ENCODE measurements at regions not wholly inside any gene's neighbourhood (a gene's known extent, or its start where the extent isn't known, plus 50 kb on each side); places are given as distances from the start of the nearest gene placed in this dataset.

DNA sequence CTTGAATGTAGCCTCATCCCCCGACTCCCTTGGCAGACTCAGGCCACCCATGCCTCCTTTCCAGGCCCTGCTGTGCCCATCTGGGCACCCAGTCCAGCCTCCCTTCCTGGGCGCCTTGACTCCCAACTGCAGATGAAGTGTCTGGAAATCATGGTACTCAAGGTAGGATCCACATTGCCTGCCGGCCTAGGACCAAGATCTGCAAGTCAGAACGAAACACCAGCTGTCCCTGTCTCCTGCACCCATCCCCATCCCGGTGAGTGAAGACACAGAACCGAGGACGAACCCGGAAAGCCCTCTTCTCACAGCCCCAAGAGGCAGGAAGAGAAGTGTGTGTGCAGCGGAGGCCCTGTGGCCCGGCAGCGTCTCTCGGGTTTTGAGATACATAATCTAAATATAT is 205.1 kb downstream of the EMX2 start:
- Histone ChIP-seq H3K9me3 (ENCODE audit: control insufficient read depth, low read length) (no peaks in the 10 kb centered on the region), H3K36me3 (ENCODE audit: control insufficient read depth, insufficient read depth, low read length) (no peaks in the 10 kb centered on the region), H3K4me3 (ENCODE audit: extremely low read depth, insufficient read depth, low read length, poor library complexity, severe bottlenecking) (no peak overlapping the region), H3K27ac (ENCODE audit: low read depth, low read length, severe bottlenecking) (no peak overlapping the region), H3K4me1 (ENCODE audit: control insufficient read depth, insufficient read depth, low read length, poor library complexity, severe bottlenecking) (no peaks in the 10 kb centered on the region)
- 90 to 94% methylated on average over 4 of the region's 12 CpGs for WGBS, 2 experiments (ENCODE audit: insufficient coverage in 2 of 2)

DNA sequence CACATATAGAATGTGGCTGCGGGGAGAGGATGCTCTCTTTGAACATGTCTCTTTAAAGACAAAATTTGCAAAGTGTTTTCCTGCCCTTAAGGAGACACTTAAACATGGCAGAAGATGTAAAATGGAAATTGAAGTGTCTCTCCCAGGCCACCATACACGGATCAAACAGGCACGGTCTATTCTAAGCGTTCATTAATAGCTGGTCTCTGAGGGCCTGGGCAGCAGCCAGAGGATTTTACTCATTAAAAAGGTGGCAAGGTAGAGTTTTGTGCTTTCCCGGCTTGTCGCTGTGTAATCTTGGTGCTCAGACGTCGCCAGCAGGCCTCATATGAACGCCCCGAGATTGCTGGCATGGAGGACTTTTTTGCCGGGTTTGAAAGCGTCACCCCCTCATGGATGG is 205.5 kb downstream of the EMX2 start:
- Histone ChIP-seq H3K36me3 (ENCODE audit: control insufficient read depth, insufficient read depth, low read length) (no peaks in the 10 kb centered on the region), H3K4me3 (ENCODE audit: extremely low read depth, insufficient read depth, low read length, poor library complexity, severe bottlenecking) (no peak overlapping the region)
- 87 to 88% methylated on average over 11 to 12 of the region's 12 CpGs for WGBS, 2 experiments (ENCODE audit: insufficient coverage in 2 of 2)

DNA sequence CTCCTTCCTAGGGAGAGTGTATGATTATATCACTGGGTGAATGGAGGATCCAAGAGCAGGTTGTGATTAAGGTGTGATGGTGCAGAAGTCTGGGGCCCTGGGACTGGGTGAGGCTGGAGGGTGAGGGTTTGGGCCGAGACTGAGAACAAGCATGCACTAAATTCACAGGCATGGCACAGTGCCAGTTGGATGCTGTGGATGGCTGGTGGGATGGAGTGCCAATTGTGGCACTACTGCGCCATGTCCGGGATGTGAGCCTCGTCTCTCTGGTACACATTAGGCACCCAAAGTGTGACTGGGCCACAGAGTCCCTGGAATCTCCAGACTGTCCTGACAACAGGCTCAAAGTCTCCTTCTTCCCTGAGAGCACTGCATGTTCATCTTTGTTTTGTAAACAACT is 208.1 kb downstream of the EMX2 start:
- Histone ChIP-seq H3K36me3 (ENCODE audit: control insufficient read depth, insufficient read depth, low read length) (no peaks in the 10 kb centered on the region), H3K4me1 (ENCODE audit: control insufficient read depth, insufficient read depth, low read length, poor library complexity, severe bottlenecking) (no peaks in the 10 kb centered on the region), H3K4me3 (ENCODE audit: extremely low read depth, insufficient read depth, low read length, poor library complexity, severe bottlenecking) (no peak overlapping the region), H3K9me3 (ENCODE audit: control insufficient read depth, low read length) (no peaks in the 10 kb centered on the region), H3K27ac (ENCODE audit: low read depth, low read length, severe bottlenecking) (no peak overlapping the region)
- 90 to 97% methylated on average over 3 to 4 of the region's 4 CpGs for WGBS, 2 experiments (ENCODE audit: insufficient coverage in 2 of 2)

More for the DNA sequence above, 205.5 kb downstream of the EMX2 start:
- no peaks in the 10 kb centered on the region for H3K4me1 ChIP-seq (ENCODE audit: control insufficient read depth, insufficient read depth, low read length, poor library complexity, severe bottlenecking)
- H3K27ac ChIP-seq (ENCODE audit: low read depth, low read length, severe bottlenecking) = no peak overlapping the region
- no peaks in the 10 kb centered on the region for H3K9me3 ChIP-seq (ENCODE audit: control insufficient read depth, low read length)

DNA sequence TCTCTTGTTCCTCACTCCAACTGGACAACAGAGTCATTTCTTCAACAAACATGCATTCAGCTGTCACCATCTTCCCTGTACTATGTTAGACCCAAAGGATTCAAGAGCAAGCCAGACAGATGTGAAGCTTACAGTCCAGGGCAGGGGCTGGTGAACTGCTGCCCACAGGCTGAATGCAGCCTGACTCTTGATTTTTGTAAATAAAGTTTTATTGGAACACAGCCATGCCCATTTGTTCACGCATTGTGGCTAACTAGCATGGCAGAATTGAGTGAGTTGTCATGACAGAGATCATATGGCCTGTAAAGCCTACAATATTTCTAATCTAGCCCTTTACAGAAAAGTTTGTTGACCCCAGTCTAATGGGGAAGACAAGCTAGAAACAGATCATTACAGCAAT is 208.7 kb downstream of the EMX2 start:
- H3K4me3 ChIP-seq (ENCODE audit: extremely low read depth, insufficient read depth, low read length, poor library complexity, severe bottlenecking) = no peak overlapping the region
- H3K27ac ChIP-seq (ENCODE audit: low read depth, low read length, severe bottlenecking) = no peak overlapping the region
- H3K4me1 ChIP-seq (ENCODE audit: control insufficient read depth, insufficient read depth, low read length, poor library complexity, severe bottlenecking) = no peaks in the 10 kb centered on the region
- WGBS, 2 experiments (ENCODE audit: insufficient coverage in 2 of 2) = 80 to 86% methylated on average over 1 of the region's 1 CpG
- H3K9me3 ChIP-seq (ENCODE audit: control insufficient read depth, low read length) = no peaks in the 10 kb centered on the region
- no peaks in the 10 kb centered on the region for H3K36me3 ChIP-seq (ENCODE audit: control insufficient read depth, insufficient read depth, low read length)

DNA sequence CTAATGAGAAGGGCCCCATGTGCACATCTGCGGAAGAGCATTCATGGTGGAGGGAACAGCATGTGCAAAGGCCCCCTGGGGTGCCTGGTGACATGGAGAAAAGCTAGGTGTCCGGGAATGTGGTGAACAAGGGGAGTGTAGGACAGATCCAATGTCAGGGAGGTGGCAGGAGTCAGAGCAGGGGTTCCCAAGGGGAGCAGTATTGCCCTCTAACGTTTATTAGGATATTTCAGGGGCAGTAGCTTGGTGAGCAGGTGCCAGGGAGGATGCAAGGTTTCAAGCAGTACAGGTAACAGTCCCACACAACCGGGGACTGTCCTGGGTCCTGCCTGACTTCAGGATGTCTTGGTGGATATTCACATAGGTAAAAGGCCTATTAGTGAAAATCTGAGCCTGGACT is 209.6 kb downstream of the EMX2 start:
- Histone ChIP-seq H3K9me3 (ENCODE audit: control insufficient read depth, low read length) (no peaks in the 10 kb centered on the region), H3K4me3 (ENCODE audit: extremely low read depth, insufficient read depth, low read length, poor library complexity, severe bottlenecking) (no peak overlapping the region), H3K4me1 (ENCODE audit: control insufficient read depth, insufficient read depth, low read length, poor library complexity, severe bottlenecking) (no peaks in the 10 kb centered on the region), H3K27ac (ENCODE audit: low read depth, low read length, severe bottlenecking) (no peak overlapping the region), H3K36me3 (ENCODE audit: control insufficient read depth, insufficient read depth, low read length) (no peaks in the 10 kb centered on the region)
- WGBS, 2 experiments (ENCODE audit: insufficient coverage in 2 of 2) = 73 to 92% methylated on average over 3 to 4 of the region's 4 CpGs

DNA sequence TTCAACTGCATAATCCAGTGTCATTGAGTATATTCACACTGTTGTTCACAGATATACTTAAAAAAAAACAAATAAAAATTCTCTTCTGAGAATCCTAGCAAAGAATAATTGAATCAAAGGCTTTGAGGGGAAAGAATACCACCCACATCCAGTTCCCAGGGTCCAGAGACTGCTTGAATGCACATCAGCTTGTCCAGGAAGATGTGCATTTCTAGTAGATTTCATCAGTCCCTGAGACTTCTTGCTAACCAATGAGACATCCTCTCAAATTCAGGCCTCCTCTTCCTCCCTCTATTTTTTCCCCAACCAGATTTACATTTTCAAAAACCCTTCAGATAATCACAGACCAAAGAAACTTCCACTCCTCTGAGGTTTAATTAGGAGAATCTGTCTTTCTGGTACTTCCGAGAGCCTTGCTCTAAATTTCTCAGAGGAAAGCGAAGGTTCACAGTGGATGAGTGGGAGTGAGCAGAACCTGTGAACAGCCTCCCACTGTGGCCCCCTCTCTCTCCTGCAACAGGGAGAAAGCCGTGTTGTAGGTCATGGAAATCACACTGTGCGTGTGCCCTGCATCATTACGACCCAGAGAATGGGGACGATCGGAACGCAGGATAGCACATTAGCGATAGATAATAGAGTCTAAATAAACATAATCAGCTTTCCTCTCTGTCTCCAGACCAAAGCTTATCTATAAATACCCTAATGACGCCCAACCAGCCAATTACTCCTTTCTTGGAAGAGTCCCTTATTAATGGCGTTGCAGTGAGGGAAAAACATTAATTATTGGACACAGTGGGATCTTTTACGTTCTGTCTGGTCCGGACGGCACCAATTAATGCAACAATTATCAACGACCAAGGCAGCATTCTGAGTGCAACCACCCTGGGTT is 212.5 kb downstream of the EMX2 start:
- WGBS, 2 experiments (ENCODE audit: insufficient coverage in 2 of 2) = 95 to 98% methylated on average over 4 to 11 of the region's 15 CpGs
- no peak overlapping the region for H3K4me3 ChIP-seq (ENCODE audit: extremely low read depth, insufficient read depth, low read length, poor library complexity, severe bottlenecking)

DNA sequence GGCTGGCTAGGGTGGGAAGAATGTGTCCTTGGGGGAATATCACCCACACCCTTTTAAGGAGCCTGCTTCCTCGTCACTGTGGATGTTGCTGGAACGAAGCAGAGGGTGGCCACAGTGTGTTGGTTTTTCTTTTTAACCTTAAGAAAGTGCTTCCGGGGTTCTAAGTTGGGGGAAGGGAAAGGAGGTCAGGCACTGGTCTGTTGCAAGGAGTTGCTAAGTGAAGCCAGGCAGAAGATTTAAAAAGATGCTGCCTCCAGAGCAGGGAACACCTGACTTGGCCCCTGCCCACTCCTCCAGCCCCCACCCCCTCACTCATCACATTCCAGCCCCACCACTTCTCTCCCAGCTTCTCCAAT is 213.1 kb downstream of the EMX2 start:
- Histone ChIP-seq H3K27ac (ENCODE audit: low read depth, low read length, severe bottlenecking) (no peak overlapping the region), H3K36me3 (ENCODE audit: control insufficient read depth, insufficient read depth, low read length) (no peaks in the 10 kb centered on the region), H3K4me1 (ENCODE audit: control insufficient read depth, insufficient read depth, low read length, poor library complexity, severe bottlenecking) (no peaks in the 10 kb centered on the region), H3K4me3 (ENCODE audit: extremely low read depth, insufficient read depth, low read length, poor library complexity, severe bottlenecking) (no peak overlapping the region), H3K9me3 (ENCODE audit: control insufficient read depth, low read length) (no peaks in the 10 kb centered on the region)
- WGBS, 2 experiments (ENCODE audit: insufficient coverage in 2 of 2) = 57 to 86% methylated on average over 1 to 3 of the region's 3 CpGs

More for the DNA sequence above, 212.5 kb downstream of the EMX2 start:
- Histone ChIP-seq H3K27ac (ENCODE audit: low read depth, low read length, severe bottlenecking) (no peak overlapping the region), H3K36me3 (ENCODE audit: control insufficient read depth, insufficient read depth, low read length) (no peaks in the 10 kb centered on the region), H3K4me1 (ENCODE audit: control insufficient read depth, insufficient read depth, low read length, poor library complexity, severe bottlenecking) (no peaks in the 10 kb centered on the region), H3K9me3 (ENCODE audit: control insufficient read depth, low read length) (no peaks in the 10 kb centered on the region)

DNA sequence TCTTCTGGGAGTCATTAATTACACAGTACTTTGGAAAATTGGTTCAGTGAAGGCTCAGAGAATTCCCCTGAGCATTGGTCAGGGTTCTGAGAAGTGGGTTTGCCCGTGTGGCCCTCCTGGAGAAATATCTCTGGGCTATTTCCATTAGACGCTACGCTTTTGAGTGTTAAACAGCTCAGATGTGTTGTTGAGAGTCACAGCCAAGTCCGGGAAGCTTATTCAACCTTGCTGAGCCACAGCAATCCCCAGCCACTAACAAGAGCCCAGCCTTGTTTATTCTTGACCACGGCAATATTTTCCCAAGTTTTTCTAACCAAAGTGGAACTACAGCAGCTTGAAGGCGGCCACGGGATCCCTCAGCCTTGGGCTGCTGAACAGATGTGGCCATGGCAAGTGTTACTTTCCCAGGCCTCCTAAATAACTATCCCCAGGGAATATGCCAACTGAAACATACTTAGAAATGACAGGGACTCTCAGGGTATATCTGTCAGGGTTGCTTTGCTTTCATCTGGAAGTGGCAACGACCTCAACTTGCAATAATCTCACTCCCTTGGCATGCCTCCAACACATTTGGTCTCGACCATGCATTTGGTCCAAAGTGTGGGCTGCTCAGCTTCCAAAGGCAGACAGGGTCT is 214.7 kb downstream of the EMX2 start:
- H3K27ac ChIP-seq (ENCODE audit: low read depth, low read length, severe bottlenecking) = no peak overlapping the region
- no peaks in the 10 kb centered on the region for H3K4me1 ChIP-seq (ENCODE audit: control insufficient read depth, insufficient read depth, low read length, poor library complexity, severe bottlenecking)

DNA sequence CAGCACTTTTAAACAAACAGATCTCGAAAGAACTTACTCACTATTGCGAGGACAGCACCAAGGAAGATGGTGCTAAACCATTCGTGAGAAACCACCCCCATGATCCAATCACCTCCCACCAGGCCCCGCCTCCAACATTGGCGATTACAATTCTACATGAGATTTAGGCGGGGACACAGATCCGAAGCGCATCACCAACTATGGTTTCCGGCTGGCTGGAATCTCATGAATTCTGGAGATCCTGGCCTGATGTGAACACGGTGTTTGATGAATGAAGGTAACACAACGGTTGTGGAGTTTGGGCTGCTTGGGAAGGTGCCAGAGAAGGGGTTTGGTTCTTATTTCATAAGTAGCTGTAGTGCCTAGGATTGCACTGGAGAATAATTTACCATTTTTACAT is 216.7 kb downstream of the EMX2 start:
- H3K27ac ChIP-seq (ENCODE audit: low read depth, low read length, severe bottlenecking) = no peak overlapping the region
- H3K36me3 ChIP-seq (ENCODE audit: control insufficient read depth, insufficient read depth, low read length) = no peaks in the 10 kb centered on the region
- H3K9me3 ChIP-seq (ENCODE audit: control insufficient read depth, low read length) = no peaks in the 10 kb centered on the region
- WGBS, 2 experiments (ENCODE audit: insufficient coverage in 2 of 2) = 91 to 92% methylated on average over 9 to 10 of the region's 11 CpGs
- no peaks in the 10 kb centered on the region for H3K4me1 ChIP-seq (ENCODE audit: control insufficient read depth, insufficient read depth, low read length, poor library complexity, severe bottlenecking)
- no peak overlapping the region for H3K4me3 ChIP-seq (ENCODE audit: extremely low read depth, insufficient read depth, low read length, poor library complexity, severe bottlenecking)

More for the DNA sequence above, 214.7 kb downstream of the EMX2 start:
- H3K4me3 ChIP-seq (ENCODE audit: extremely low read depth, insufficient read depth, low read length, poor library complexity, severe bottlenecking) = no peak overlapping the region
- WGBS, 2 experiments (ENCODE audit: insufficient coverage in 2 of 2) = 90 to 95% methylated on average over 6 to 9 of the region's 9 CpGs
- no peaks in the 10 kb centered on the region for H3K36me3 ChIP-seq (ENCODE audit: control insufficient read depth, insufficient read depth, low read length)
- no peaks in the 10 kb centered on the region for H3K9me3 ChIP-seq (ENCODE audit: control insufficient read depth, low read length)

DNA sequence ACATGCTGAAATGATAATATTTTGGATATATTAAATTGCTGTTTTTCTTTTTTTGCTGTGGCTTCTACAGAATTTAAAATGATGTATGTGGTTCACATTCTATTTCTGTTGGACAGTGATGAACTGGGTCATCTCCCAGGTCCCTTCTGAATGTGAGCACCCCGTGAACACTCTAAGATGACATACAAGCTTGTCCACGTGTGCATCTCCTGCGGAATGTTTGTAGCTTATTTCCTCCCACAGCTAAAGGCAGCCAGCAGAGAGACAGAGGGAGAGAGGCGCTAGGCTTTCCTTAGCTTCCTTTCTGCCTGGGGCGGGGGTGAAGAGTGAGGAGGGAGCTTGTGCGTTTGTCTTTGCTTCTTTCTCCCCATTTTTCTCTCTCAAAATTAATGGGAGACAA is 219.1 kb downstream of the EMX2 start:
- Histone ChIP-seq H3K4me3 (ENCODE audit: extremely low read depth, insufficient read depth, low read length, poor library complexity, severe bottlenecking) (no peak overlapping the region), H3K9me3 (ENCODE audit: control insufficient read depth, low read length) (no peaks in the 10 kb centered on the region), H3K36me3 (ENCODE audit: control insufficient read depth, insufficient read depth, low read length) (no peaks in the 10 kb centered on the region), H3K4me1 (ENCODE audit: control insufficient read depth, insufficient read depth, low read length, poor library complexity, severe bottlenecking) (no peaks in the 10 kb centered on the region), H3K27ac (ENCODE audit: low read depth, low read length, severe bottlenecking) (no peak overlapping the region)
- WGBS, 2 experiments (ENCODE audit: insufficient coverage in 2 of 2) = 70 to 73% methylated on average over 2 of the region's 6 CpGs
